Epithelial cell of prostate (primary cell): ENCODE measurements at regions not wholly inside any gene's neighbourhood (a gene's known extent, or its start where the extent isn't known, plus 50 kb on each side); places are given as distances from the start of the nearest gene placed in this dataset.

Source experiments
- DNase-seq: peaks from one replicate; pipeline ENCODE4 v3.0.0-alpha.2; 2011; ENCODE audit warnings: low read depth, low spot score
- H3K27ac ChIP-seq: fragments of 450-650 bp; 2 replicates; pipeline ENCODE4 v1.5.1; 2017; ENCODE audit warnings: mild to moderate bottlenecking

- DNase-seq: no peak
- H3K27ac ChIP-seq: no peak overlapping the region
These were observed 95.8 kb upstream of the UST start for GRCh38 chr6:148650941-148651505.

DNA sequence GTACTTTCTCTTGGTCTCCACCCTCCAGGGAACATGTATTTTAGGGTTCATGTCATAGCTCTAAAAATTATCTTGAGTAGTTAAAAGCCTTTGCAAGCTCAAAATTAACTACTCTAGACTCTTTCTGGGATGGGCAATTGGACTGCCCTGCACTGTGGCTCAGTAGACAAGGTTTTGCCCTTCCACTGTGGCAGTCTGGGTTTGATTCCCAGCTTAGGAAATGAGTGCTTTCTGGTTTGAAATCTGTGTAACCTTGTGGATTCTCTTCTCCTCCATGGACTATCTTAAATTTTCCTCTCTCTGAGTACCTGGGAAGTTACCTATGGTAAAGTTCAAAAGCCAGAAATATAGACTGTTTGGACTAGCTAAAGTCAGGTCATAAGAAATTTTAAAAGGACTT is 94.6 kb upstream of the UST start:
- DNase-seq: no peak
- H3K27ac ChIP-seq: no peak overlapping the region

DNA sequence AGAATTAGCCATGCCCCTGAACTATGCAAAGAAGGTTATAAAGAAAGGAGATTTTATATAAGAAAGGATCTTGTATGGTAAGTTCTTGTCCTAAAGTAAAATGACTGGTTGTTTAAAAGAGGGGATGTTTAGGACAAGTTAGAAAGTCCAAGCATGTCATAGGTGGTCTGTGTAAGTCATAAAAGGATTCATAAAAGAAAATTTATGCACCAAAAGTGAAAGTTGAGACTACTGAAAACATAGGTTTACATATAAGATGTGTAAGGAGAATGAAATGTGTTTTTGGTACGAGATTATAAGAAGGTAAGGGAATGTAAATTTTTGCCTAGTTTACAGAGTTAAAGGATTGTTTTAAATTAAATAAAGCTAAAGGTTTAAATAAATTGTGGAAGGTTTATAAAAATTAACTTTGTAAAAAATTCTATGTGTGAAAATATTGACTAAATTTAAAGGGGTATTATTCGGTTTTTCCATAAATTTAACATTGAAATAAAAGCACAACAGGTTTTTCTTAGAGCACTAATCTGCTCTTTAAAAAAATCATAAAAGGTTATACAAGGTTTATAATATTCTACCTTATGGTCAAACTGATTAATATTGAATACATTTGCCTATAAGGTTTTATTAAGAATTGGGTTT is 93.6 kb upstream of the UST start:
- DNase-seq: no peak
- H3K27ac ChIP-seq: no peak overlapping the region

- H3K27ac ChIP-seq: no peak overlapping the region
- DNase-seq: no peak
These were observed 89.8 kb upstream of the UST start for GRCh38 chr6:148657048-148657447.

DNA sequence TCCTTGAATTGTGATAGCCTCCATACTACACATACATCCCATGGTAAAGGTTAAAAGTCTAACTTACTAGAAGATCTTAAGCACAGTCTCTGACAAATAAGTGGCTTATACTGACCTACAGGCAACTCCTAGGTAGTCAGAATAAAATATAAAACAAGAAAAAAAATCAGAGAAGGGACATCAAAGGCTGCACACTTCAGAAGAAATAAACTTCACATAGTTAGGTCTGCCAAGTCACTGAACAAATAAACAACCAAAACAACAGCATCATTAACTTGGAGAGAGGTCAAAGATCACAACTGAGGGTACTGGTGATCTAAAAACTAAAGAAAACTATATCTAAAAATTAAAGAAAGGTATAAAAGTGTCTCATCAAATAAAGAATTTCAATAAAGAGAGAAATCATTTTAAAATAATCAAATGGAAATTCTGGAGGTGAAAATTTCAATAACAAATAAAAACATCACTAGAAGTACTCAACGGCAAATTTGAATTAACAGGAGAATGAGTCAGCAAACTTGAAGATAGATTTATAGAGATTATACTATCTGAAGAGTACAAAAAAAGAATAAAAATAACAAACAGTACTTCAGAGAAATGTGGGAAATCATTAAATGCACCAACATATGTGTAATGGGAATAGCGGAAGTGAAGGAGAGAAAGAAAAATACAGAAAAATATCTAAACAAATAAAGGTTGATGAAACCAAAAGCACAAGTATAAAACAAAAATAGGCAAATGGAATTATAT is 88.0 kb upstream of the UST start:
- no peak overlapping the region for H3K27ac ChIP-seq
- DNase-seq: no peak

DNA sequence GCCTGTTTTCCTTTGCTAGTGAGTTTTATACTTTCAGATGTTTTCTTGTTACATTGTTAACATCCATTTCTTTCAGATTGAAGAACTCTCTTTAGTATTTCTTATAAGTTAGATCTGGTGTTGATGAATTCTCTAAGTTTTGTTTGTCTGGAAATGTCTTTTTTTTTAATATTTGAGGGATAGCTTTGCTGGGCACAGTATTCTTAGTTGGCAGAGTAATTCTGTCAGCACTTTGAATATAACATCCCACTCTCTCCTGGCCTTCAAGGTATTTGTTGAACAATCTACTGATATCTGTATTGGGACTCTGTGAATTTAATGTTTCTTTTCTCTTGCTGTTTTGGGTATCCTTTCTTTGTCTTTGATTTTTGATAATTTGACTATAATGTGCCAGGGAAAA is 79.4 kb upstream of the UST start:
- no peak for DNase-seq
- no peak overlapping the region for H3K27ac ChIP-seq

DNA sequence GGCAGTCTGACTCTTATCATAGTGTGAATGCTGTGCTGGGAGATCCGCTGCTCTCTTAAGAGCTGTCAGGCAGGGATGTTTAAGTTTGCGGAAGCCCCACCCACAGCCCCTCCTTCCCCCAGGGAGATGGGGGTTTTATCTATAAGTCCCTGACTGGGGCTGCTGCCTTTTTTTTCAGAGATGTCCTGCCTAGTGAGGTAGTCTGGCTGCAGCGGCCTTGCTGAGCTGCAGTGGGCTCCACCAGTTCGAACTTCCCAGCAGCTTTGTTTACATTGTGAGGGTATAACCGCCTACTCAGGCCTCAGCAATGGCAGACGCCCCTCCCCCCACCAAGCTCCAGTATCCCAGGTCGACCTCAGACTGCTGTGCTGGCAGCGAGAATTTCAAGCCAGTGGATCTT is 75.7 kb upstream of the UST start:
- no peak overlapping the region for H3K27ac ChIP-seq
- DNase-seq: no peak

GRCh38 chr6:148671952-148672351 is 74.9 kb upstream of the UST start:
- DNase-seq: no peak
- no peak overlapping the region for H3K27ac ChIP-seq

GRCh38 chr6:148674306-148674705 is 72.5 kb upstream of the UST start:
- no peak for DNase-seq
- no peak overlapping the region for H3K27ac ChIP-seq

DNA sequence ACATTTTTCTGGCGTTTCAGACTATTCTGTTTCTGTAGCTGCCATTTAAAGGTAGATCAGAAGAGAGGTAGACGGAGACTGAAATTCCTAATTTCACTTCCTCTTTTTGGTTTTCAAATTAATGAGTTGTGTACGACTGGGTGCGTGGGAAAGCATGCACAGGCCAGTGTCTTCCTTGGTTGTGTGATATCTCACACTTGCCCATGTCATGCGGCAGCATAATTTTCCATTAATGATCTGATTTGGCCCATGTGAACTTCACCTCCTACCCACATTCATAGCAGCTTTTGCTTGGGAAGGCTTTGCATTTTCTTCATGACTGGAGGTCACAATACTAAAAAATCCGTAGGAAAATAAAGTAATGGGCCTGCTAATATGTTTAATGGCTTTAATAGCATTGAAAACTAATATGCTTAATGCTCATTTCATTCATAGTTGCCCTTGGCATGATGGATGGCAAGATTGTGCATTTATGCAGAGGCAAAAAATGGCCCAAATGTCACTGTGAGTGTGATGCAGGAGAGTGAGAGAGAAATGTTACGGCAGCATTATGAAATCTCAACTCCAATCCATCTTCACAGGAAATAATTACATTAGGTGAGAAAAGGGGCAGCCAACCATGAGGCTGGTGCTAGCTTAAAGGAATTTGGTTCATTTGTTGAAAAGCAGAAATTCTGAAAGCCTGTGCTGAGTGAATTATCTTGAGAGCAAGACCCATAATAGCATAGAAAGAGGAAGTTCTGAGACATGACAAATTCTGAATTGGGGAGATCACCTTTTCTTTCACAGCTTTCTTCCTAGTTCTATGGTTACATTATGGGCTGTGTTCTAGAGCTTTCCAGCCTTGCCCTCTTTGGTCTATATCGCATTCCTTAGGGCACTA is 69.0 kb upstream of the UST start:
- H3K27ac ChIP-seq: no peak overlapping the region

GRCh38 chr6:148678682-148679081 is 68.1 kb upstream of the UST start:
- no peak for DNase-seq
- H3K27ac ChIP-seq: no peak overlapping the region

More for the DNA sequence above, 69.0 kb upstream of the UST start:
- no peak for DNase-seq

DNA sequence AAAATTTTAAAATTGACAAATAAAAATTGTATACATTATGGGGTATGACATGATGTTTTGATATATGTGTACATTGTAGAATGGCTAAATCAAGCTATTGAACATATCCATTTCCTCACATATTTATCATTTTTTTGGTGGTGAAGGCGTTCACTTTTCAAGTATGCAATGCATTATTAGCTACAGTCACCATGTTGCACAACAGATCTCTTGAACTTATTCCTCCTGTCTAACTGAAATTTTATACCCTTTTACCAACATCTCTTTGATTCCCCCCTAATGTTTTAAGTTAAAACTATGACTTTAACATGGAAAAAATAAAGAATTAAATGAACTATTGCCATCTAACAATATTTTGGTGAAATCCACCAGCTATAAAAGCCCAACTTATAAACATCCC is 65.2 kb upstream of the UST start:
- DNase-seq: no peak
- H3K27ac ChIP-seq: no peak overlapping the region

- DNase-seq: no peak
- no peak overlapping the region for H3K27ac ChIP-seq
These were observed 64.6 kb upstream of the UST start for GRCh38 chr6:148682252-148682651.

DNA sequence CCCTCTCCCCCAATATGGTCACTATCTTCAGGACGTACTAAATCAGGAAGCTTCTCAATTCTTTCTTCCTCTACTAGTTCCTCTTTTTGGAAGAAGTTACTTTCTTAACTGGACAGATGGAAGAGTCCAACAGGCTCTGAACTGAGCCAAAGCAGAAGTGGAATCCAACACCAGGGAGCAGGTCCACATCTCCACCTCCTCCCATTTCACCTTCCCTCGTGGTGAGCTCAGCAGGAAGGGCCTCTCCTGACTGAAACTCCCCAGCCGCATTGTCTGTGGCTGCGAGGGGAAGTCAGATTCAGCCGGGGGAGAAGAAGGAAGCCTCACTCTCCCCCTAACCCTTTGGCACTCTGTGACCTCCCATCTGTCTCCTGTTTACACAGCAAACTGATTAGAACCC is 63.8 kb upstream of the UST start:
- no peak overlapping the region for H3K27ac ChIP-seq
- no peak for DNase-seq

GRCh38 chr6:148689168-148689567 is 57.7 kb upstream of the UST start:
- H3K27ac ChIP-seq: no peak overlapping the region
- no peak for DNase-seq

DNA sequence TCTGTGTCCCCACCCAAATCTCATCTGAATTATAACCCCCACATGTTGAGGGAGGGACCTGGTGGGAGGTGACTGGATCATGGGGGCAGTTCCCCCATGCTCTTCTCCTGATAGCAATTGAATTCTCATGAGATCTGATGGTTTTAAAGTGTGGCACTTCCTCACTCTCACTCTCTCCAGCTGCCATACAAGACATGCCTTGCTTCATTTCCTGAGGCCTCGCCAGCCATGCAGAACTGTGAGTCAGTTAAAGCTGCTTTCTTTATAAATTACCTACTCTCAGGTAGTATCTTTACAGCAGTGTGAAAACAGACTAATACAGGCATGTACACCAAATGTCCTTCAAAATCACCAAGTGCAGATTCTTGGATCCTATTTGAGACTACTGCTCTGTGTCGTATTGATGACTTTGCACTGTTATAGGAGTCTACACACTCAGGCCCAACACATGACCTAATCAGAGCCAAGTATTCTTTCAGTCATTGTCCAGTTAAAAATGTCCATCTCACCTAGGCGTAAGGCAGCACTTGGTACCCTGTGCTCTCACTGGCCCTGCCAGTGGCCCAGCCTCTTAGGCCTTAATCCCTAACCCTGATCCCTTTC is 52.8 kb upstream of the UST start:
- H3K27ac ChIP-seq: no peak overlapping the region
- no peak for DNase-seq
